Tibial nerve (tissue), 4 donors: ENCODE measurements at regions not wholly inside any gene's neighbourhood (a gene's known extent, or its start where the extent isn't known, plus 50 kb on each side); places are given as distances from the start of the nearest gene placed in this dataset.

Experiments
- DNase-seq, 2 donors: peaks; one replicate each; pipeline ENCODE4 v3.0.0-alpha.2; 2019; ENCODE audit warnings: low spot score in 2 of 2
- H3K27ac ChIP-seq, 4 donors: fragments of 200-600 bp; sonication (generic) in 3 of 4; one replicate each; pipeline ENCODE4 v1.5.1; 2017 to 2019; ENCODE audit warnings: mild to moderate bottlenecking in 1 of 4
- H3K27me3 ChIP-seq, 2 donors: fragments of 200-600 bp; sonication (generic) in 1 of 2; one replicate each; pipeline versions ENCODE4 v1.5.1 to v1.6.0; 2017 to 2019
- H3K36me3 ChIP-seq, 3 donors: fragments of 200-600 bp; sonication (generic); one replicate each; pipeline ENCODE4 v1.5.1; 2018 to 2019
- H3K4me1 ChIP-seq, 4 donors: fragments of 200-600 bp; sonication (generic) in 3 of 4; one replicate each; pipeline ENCODE4 v1.5.1; 2017 to 2019
- H3K4me3 ChIP-seq, 4 donors: fragments of 200-600 bp; sonication (generic) in 3 of 4; one replicate each; pipeline ENCODE4 v1.5.1; 2017 to 2019; ENCODE audit warnings: mild to moderate bottlenecking in 1 of 4, moderate library complexity in 1 of 4
- H3K9me3 ChIP-seq, 4 donors: fragments of 200-600 bp; sonication (generic) in 3 of 4; one replicate each; pipeline ENCODE4 v1.5.1; 2017 to 2019
- EP300 ChIP-seq, 2 donors: sonication (generic); formaldehyde crosslinking; IDR thresholded peaks; one replicate each; pipeline ENCODE4 v1.6.1; 2017; ENCODE audit warnings: antibody characterized with exemption in 2 of 2, mild to moderate bottlenecking in 1 of 2
- POLR2A ChIP-seq, 2 donors: fragments of 450-650 bp; IDR thresholded peaks; one replicate each; pipeline ENCODE4 v1.6.1; 2017; ENCODE audit warnings: antibody characterized with exemption in 2 of 2, mild to moderate bottlenecking in 2 of 2, moderate library complexity in 2 of 2
- WGBS, 2 donors: methylation state at CpG; one replicate each; pipeline ENCODE4 v1.1.5; 2018; 5-methylcytosine and 5-hydroxymethylcytosine counted together
- TF ChIP-seq, protein P1 (sequence below), 5 experiments: fragments of 200-600 bp in 3 of 5; fragments of 450-650 bp in 2 of 5; sonication (generic) in 3 of 5; IDR thresholded peaks; one replicate each; pipeline ENCODE4 v1.5.1; 2016 to 2019; ENCODE audit warnings: antibody characterized with exemption in 5 of 5, mild to moderate bottlenecking in 3 of 5, moderate library complexity in 2 of 5

DNA sequence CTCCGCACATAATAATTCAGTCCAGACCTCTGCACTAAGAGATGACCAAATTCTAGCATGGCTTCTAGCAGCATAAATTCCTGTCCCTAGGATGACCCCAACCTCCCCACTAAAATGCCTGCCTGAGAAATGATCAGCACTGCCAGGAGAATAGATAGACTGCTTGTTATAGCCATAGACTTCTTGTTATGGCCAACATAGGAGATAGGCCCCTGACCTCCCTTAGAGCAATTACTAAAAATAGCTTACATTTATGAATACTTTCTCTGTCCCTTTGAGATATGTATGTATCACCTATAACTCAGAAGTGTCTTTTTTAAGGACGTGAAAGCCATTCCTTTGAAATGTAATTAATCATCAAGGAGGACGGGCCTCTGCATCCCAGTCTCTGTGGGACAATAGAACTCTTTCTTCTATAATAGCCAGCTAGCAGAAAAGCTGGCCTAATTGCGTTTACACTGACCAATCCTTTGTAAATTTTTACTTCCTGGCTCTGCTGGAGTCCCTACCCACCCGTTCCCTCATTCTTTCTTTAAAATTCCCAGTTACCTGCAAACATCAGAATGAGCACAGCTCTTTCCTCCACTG is 1002.7 kb downstream of the CDH18 start:
- TF ChIP-seq, protein P1, sequence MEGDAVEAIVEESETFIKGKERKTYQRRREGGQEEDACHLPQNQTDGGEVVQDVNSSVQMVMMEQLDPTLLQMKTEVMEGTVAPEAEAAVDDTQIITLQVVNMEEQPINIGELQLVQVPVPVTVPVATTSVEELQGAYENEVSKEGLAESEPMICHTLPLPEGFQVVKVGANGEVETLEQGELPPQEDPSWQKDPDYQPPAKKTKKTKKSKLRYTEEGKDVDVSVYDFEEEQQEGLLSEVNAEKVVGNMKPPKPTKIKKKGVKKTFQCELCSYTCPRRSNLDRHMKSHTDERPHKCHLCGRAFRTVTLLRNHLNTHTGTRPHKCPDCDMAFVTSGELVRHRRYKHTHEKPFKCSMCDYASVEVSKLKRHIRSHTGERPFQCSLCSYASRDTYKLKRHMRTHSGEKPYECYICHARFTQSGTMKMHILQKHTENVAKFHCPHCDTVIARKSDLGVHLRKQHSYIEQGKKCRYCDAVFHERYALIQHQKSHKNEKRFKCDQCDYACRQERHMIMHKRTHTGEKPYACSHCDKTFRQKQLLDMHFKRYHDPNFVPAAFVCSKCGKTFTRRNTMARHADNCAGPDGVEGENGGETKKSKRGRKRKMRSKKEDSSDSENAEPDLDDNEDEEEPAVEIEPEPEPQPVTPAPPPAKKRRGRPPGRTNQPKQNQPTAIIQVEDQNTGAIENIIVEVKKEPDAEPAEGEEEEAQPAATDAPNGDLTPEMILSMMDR (IDR thresholded peaks at IDR 0.05) = no peak
- TF ChIP-seq EP300 (IDR thresholded peaks at IDR 0.05) = no peak
- no peak for TF ChIP-seq POLR2A (IDR thresholded peaks at IDR 0.05)
- WGBS, 2 donors = 41 to 44% methylated on average over 5 of the region's 5 CpGs
- H3K4me1 ChIP-seq = no peaks in the 10 kb centered on the region
- H3K27ac ChIP-seq = no peak overlapping the region
- H3K27me3 ChIP-seq = no peaks in the 10 kb centered on the region
- H3K9me3 ChIP-seq = peaks cover 0 to 9% (median 0%) of the 10 kb centered on the region in 4 donors
- no peaks in the 10 kb centered on the region for H3K36me3 ChIP-seq
- no peak overlapping the region for H3K4me3 ChIP-seq
- DNase-seq = no peak

DNA sequence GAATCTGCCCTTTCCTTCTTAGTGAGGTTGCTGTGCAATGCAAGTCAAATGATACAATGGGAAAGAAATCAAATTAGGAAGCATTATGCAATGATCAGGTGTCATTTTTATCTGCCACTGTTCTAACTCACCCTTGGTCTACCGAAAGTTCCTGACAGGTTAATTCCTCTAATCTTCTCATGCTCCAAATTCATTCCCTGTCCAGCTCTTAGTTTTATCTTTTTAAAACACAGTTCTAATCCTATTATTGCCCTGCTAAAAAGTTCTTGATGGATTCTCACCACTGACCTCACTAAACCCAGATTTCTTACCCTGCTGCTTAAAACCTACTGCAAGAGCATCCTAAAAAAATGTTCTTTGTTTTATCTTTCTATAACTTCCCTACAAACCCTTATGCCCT is 1000.9 kb downstream of the CDH18 start:
- DNase-seq = no peak
- Histone ChIP-seq H3K9me3 (peaks cover 0 to 9% (median 0%) of the 10 kb centered on the region in 4 donors), H3K4me1 (no peaks in the 10 kb centered on the region), H3K4me3 (no peak overlapping the region), H3K36me3 (no peaks in the 10 kb centered on the region), H3K27me3 (no peaks in the 10 kb centered on the region), H3K27ac (no peak overlapping the region)
- WGBS, 2 donors = 48 to 66% methylated on average over 1 of the region's 1 CpG
- TF ChIP-seq POLR2A (IDR thresholded peaks at IDR 0.05) (no peak), EP300 (IDR thresholded peaks at IDR 0.05) (no peak)
- TF ChIP-seq, protein P1 (IDR thresholded peaks at IDR 0.05) = no peak

DNA sequence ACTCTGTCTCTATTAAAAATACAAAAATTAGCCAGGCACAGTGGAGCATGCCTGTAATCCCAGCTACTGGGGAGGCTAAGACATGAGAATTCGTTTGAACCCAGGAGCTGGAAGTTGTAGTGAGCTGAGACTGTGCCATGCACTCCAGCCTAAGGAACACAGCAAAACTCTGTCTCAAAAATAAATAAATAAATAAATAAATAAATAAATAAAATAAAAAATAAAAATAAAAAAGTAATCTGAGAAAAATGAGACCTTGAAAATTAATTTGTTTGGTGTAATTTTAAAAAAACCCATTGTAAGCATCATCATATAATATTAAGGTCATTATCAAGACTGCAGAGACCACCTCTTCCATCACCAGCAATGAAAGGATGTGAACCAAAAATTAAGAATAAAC is 997.1 kb downstream of the CDH18 start:
- Histone ChIP-seq H3K27me3 (no peaks in the 10 kb centered on the region), H3K4me1 (no peaks in the 10 kb centered on the region), H3K9me3 (no peaks in the 10 kb centered on the region), H3K4me3 (no peak overlapping the region), H3K27ac (no peak overlapping the region), H3K36me3 (no peaks in the 10 kb centered on the region)
- WGBS, 2 donors = 62 to 69% methylated on average over 1 of the region's 1 CpG
- TF ChIP-seq POLR2A (IDR thresholded peaks at IDR 0.05) (no peak), EP300 (IDR thresholded peaks at IDR 0.05) (no peak)
- TF ChIP-seq, protein P1 (IDR thresholded peaks at IDR 0.05) = no peak
- DNase-seq = no peak

DNA sequence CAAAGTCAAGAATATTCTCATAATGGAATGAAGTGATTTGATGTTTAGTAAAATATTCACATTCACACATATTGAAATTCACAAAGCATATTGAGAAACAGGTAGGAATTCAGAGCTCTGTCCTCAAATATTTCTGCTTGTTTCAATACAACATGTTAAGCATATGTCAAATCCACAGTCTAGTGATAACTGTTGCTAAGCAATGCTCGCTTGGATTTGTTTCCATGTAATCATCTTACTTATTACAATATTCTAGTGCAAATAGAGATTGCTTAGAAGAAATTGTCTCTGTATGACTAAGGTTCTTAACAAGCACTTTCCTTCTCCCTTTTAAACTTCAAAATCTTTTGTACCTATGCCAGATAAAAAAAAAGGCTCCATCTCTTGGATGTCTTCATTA is 995.7 kb downstream of the CDH18 start:
- DNase-seq = no peak
- no peak overlapping the region for H3K27ac ChIP-seq
- no peak overlapping the region for H3K4me3 ChIP-seq
- H3K9me3 ChIP-seq = no peaks in the 10 kb centered on the region
- H3K36me3 ChIP-seq = no peaks in the 10 kb centered on the region
- 78 to 88% methylated on average over 1 of the region's 1 CpG for WGBS, 2 donors
- no peak for TF ChIP-seq POLR2A (IDR thresholded peaks at IDR 0.05)
- no peak for TF ChIP-seq EP300 (IDR thresholded peaks at IDR 0.05)
- TF ChIP-seq, protein P1 (IDR thresholded peaks at IDR 0.05) = no peak
- H3K27me3 ChIP-seq = no peaks in the 10 kb centered on the region
- H3K4me1 ChIP-seq = no peaks in the 10 kb centered on the region

DNA sequence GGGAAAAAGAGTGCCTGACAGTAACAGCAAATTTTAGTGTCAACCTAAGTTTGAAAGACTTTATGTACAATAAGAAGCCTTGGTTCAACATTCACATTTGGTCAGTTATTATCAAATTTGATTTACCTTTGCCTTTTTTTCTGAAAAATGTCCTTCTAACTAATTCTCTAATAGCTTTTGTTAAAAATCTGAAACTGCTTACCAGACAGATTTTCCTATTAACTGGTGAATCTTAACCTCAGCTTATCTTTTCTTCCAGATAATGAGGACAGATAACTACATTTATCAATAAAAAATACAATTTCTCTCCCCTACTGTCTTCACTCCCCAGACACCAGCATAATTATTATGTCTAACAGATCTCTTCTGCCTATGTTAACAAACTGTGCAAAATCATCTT is 988.5 kb downstream of the CDH18 start:
- TF ChIP-seq EP300 (IDR thresholded peaks at IDR 0.05) = no peak
- TF ChIP-seq POLR2A (IDR thresholded peaks at IDR 0.05) = no peak
- TF ChIP-seq, protein P1 (IDR thresholded peaks at IDR 0.05) = no peak
- H3K27ac ChIP-seq = no peak overlapping the region
- no peaks in the 10 kb centered on the region for H3K27me3 ChIP-seq
- H3K36me3 ChIP-seq = no peaks in the 10 kb centered on the region
- H3K4me1 ChIP-seq = no peaks in the 10 kb centered on the region
- no peak overlapping the region for H3K4me3 ChIP-seq
- no peaks in the 10 kb centered on the region for H3K9me3 ChIP-seq
- no peak for DNase-seq
